OCI-LY1 (cell line): ENCODE measurements at regions not wholly inside any gene's neighbourhood (a gene's known extent, or its start where the extent isn't known, plus 50 kb on each side); places are given as distances from the start of the nearest gene placed in this dataset.

Experiments
- H2AFZ ChIP-seq: fragments of 200-600 bp; sonication (generic), shearing (Covaris generic); 2 replicates; pipeline ENCODE4 v1.6.0; 2014; ENCODE audit warnings: antibody characterized with exemption, mild to moderate bottlenecking, low read length
- H3F3A ChIP-seq: fragments of 200-600 bp; sonication (generic), shearing (Covaris generic); 2 replicates; pipeline ENCODE4 v1.6.0; 2014; ENCODE audit warnings: mild to moderate bottlenecking, antibody characterized with exemption, low read length, moderate library complexity; ENCODE audit not compliant: insufficient read depth
- H3K27ac ChIP-seq: fragments of 200-600 bp; sonication (generic); 2 replicates; pipeline ENCODE4 v1.5.1; 2014; ENCODE audit warnings: low read length, mixed run types, mild to moderate bottlenecking, low read depth; ENCODE audit not compliant: poor library complexity, severe bottlenecking
- H3K27me3 ChIP-seq: fragments of 200-600 bp; sonication (generic); 2 replicates; pipeline ENCODE4 v1.6.0; 2014; ENCODE audit warnings: antibody characterized with exemption, mild to moderate bottlenecking, low read length, moderate library complexity; ENCODE audit not compliant: insufficient read depth
- H3K36me3 ChIP-seq: fragments of 200-600 bp; sonication (generic); 2 replicates; pipeline ENCODE4 v1.6.1; 2014; ENCODE audit warnings: mild to moderate bottlenecking, antibody characterized with exemption, low read length, moderate library complexity, mixed read lengths; ENCODE audit not compliant: insufficient read depth
- H3K4me1 ChIP-seq: fragments of 200-600 bp; sonication (generic); 2 replicates; pipeline ENCODE4 v1.5.1; 2014; ENCODE audit warnings: mild to moderate bottlenecking, low read length, moderate library complexity; ENCODE audit not compliant: insufficient read depth, severe bottlenecking
- H3K4me2 ChIP-seq: fragments of 200-600 bp; sonication (generic), shearing (Covaris generic); 2 replicates; pipeline ENCODE4 v1.6.1; 2014; ENCODE audit warnings: low read length
- H3K4me3 ChIP-seq: fragments of 200-600 bp; sonication (generic); 2 replicates; pipeline ENCODE4 v1.5.1; 2014; ENCODE audit warnings: low read length, low read depth, mild to moderate bottlenecking, mixed read lengths; ENCODE audit not compliant: poor library complexity, severe bottlenecking
- H3K79me2 ChIP-seq: fragments of 200-600 bp; shearing (Covaris generic); 2 replicates; pipeline ENCODE4 v1.6.1; 2016; ENCODE audit warnings: mixed run types, low read length, mixed read lengths; ENCODE audit not compliant: insufficient read depth
- H3K9ac ChIP-seq: fragments of 200-600 bp; sonication (generic), shearing (Covaris generic); 2 replicates; pipeline ENCODE4 v1.6.1; 2014; ENCODE audit warnings: mild to moderate bottlenecking, low read length, mixed read lengths
- H3K9me2 ChIP-seq: fragments of 200-600 bp; sonication (generic), shearing (Covaris generic); 2 replicates; pipeline ENCODE4 v1.6.1; 2014; ENCODE audit warnings: low read depth, mild to moderate bottlenecking, low read length, mixed read lengths
- H3K9me3 ChIP-seq: fragments of 200-600 bp; shearing (Covaris generic); 2 replicates; pipeline ENCODE4 v1.6.1; 2014; ENCODE audit warnings: low read length, mixed read lengths
- H4K20me1 ChIP-seq: fragments of 200-600 bp; sonication (generic), shearing (Covaris generic); 2 replicates; pipeline ENCODE4 v1.6.0; 2016; ENCODE audit warnings: mild to moderate bottlenecking, low read length; ENCODE audit not compliant: insufficient read depth
- CTCF ChIP-seq: fragments of 200-600 bp; sonication (generic), shearing (Covaris generic); IDR thresholded peaks from 2 replicates; pipeline ENCODE4 v1.5.1; 2017; ENCODE audit warnings: mild to moderate bottlenecking, antibody characterized with exemption, low read length, moderate library complexity, mixed read lengths
- EZH2 ChIP-seq: fragments of 200-600 bp; sonication (generic), shearing (Covaris generic); IDR thresholded peaks from 2 replicates; pipeline ENCODE4 v1.8.0; 2017; ENCODE audit warnings: borderline replicate concordance, mixed run types, mild to moderate bottlenecking, antibody characterized with exemption, low read length, moderate library complexity, mixed read lengths

- no peak overlapping the region for H3K4me3 ChIP-seq
- no peak overlapping the region for H3K27ac ChIP-seq
- no peaks in the 10 kb centered on the region for H3K9me2 ChIP-seq
- no peak overlapping the region for H3K4me2 ChIP-seq
- H3F3A ChIP-seq, result no peaks in the 10 kb centered on the region
- no peaks in the 10 kb centered on the region for H3K36me3 ChIP-seq
- H3K27me3 ChIP-seq, result no peaks in the 10 kb centered on the region
- H2AFZ ChIP-seq, result no peak overlapping the region
- no peak overlapping the region for H3K9ac ChIP-seq
- TF ChIP-seq EZH2 (no peak), CTCF (no peak)
- no peaks in the 10 kb centered on the region for H4K20me1 ChIP-seq
- H3K9me3 ChIP-seq, result no peaks in the 10 kb centered on the region
- H3K79me2 ChIP-seq, result no peaks in the 10 kb centered on the region
- H3K4me1 ChIP-seq, result no peaks in the 10 kb centered on the region
Observed at GRCh38 chr3:160130950-160131349, 94.3 kb upstream of the C3orf80 start.

DNA sequence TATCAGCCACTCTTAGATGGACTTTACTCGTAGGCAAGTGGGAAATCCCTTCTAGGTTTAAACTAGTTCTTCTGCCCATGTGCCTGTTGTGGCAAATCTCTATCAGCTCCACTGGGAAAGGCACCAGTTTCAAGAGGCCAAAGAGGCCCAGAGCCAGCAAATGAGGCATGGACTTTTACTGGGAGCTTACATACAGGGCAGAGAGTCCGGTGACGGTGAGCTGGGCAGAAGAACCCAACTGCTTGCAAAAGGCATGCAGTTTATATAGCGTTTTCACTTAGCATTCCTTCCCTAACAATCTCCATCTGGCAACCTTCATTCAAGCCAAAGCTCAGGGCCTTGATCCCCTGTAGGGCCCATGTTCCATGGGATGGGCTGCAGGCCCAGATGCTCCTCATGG lies 93.0 kb upstream of the C3orf80 start:
- Histone ChIP-seq H2AFZ (no peak overlapping the region), H3K4me1 (no peaks in the 10 kb centered on the region), H3K27me3 (no peaks in the 10 kb centered on the region), H3K9me2 (no peaks in the 10 kb centered on the region), H3K36me3 (no peaks in the 10 kb centered on the region), H3K4me2 (no peak overlapping the region), H4K20me1 (no peaks in the 10 kb centered on the region), H3K9me3 (no peaks in the 10 kb centered on the region), H3K27ac (no peak overlapping the region), H3K79me2 (no peaks in the 10 kb centered on the region), H3F3A (no peaks in the 10 kb centered on the region), H3K9ac (no peak overlapping the region), H3K4me3 (no peak overlapping the region)
- TF ChIP-seq EZH2, result no peak
- TF ChIP-seq CTCF, result no peak

DNA sequence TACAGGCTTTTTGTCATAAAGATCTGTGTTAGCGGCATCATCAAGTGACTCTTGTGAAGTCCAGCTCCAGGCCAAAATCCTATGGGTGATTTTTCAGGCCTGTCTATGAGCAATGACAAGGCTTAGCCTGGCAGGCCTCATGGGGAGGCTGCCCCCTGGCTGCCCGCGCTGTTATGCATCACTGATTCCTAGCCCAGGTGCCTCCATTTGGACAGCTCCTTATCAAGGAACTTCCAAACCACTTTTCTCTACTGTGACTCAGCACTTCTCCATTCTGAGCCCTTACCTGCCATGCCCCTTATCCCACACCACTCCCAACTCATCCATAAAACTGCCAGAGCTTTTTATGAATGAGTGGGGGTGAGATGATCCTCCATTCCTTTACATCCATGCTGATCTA lies 91.5 kb upstream of the C3orf80 start:
- Histone ChIP-seq H3K4me1 (no peaks in the 10 kb centered on the region), H3F3A (no peaks in the 10 kb centered on the region), H3K27ac (no peak overlapping the region), H3K4me3 (no peak overlapping the region), H3K36me3 (no peaks in the 10 kb centered on the region), H3K79me2 (no peaks in the 10 kb centered on the region), H4K20me1 (no peaks in the 10 kb centered on the region), H3K9me3 (no peaks in the 10 kb centered on the region), H2AFZ (no peak overlapping the region), H3K4me2 (no peak overlapping the region), H3K27me3 (no peaks in the 10 kb centered on the region), H3K9me2 (no peaks in the 10 kb centered on the region), H3K9ac (no peak overlapping the region)
- TF ChIP-seq EZH2, result no peak
- no peak for TF ChIP-seq CTCF
